ENCODE measurements at regions not wholly inside any gene's neighbourhood (a gene's known extent, or its start where the extent isn't known, plus 50 kb on each side); places are given as distances from the start of the nearest gene placed in this dataset.

- Histone ChIP-seq H3K9me3 (ENCODE audit: control insufficient read depth, insufficient read depth, low read length) (peaks cover 6% of the 10 kb centered on the region; the same call in 1 of the 2 replicates), H3K4me2 (ENCODE audit: low read length) (no peak overlapping the region), H3K36me3 (ENCODE audit: control insufficient read depth, low read length) (no peaks in the 10 kb centered on the region), H3K79me2 (ENCODE audit: control insufficient read depth, low read length) (no peaks in the 10 kb centered on the region), H3K27ac (ENCODE audit: low read depth, low read length) (no peak overlapping the region), H3K9me2 (replicated peaks; ENCODE audit: control insufficient read depth, low read length) (no peaks in the 10 kb centered on the region), H3K4me3 (ENCODE audit: low read length) (no peak overlapping the region), H3F3A (ENCODE audit: control insufficient read depth, insufficient read depth) (no peaks in the 10 kb centered on the region), H3K27me3 (ENCODE audit: control insufficient read depth, low read length) (no peaks in the 10 kb centered on the region), H3K4me1 (ENCODE audit: control insufficient read depth, low read length) (no peaks in the 10 kb centered on the region), H4K20me1 (ENCODE audit: control insufficient read depth, insufficient read depth, low read depth, low read length) (no peaks in the 10 kb centered on the region)
- TF ChIP-seq CTCF (IDR thresholded peaks at IDR 0.05; ENCODE audit: low read depth, low read length, poor library complexity, severe bottlenecking) (peak; percentile 66), EZH2phosphoT487 (IDR thresholded peaks at IDR 0.05; ENCODE audit: borderline replicate concordance, low read length) (no peak)
These were observed 318.1 kb downstream of the AEBP2 start for GRCh38 chr12:19757317-19757877.

DNA sequence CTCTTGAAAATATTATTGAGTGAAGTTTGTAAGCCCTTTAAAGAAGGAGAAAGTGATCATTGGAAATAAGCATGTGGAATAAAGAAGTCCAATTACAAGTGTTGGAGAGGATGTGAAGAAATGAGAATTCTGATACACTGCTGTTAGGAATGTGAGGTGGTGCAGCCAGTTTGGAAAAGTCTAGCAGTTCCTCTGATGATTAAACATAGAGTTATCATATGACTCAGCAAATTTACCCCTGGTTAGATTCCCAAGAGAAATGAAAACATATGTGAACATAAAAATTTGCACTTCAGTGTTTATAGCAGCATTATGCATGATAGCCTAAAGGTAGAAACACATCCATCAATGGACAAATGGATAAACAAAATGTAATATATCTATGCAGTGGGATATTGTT lies 319.9 kb downstream of the AEBP2 start:
- Histone ChIP-seq H3F3A (ENCODE audit: control insufficient read depth, insufficient read depth) (no peaks in the 10 kb centered on the region), H3K27ac (ENCODE audit: low read depth, low read length) (no peak overlapping the region), H3K4me3 (ENCODE audit: low read length) (no peak overlapping the region), H3K4me2 (ENCODE audit: low read length) (no peak overlapping the region), H3K36me3 (ENCODE audit: control insufficient read depth, low read length) (no peaks in the 10 kb centered on the region), H3K27me3 (ENCODE audit: control insufficient read depth, low read length) (no peaks in the 10 kb centered on the region), H3K9me2 (replicated peaks; ENCODE audit: control insufficient read depth, low read length) (no peaks in the 10 kb centered on the region), H3K79me2 (ENCODE audit: control insufficient read depth, low read length) (no peaks in the 10 kb centered on the region), H4K20me1 (ENCODE audit: control insufficient read depth, insufficient read depth, low read depth, low read length) (no peaks in the 10 kb centered on the region), H3K4me1 (ENCODE audit: control insufficient read depth, low read length) (no peaks in the 10 kb centered on the region), H3K9me3 (ENCODE audit: control insufficient read depth, insufficient read depth, low read length) (no peaks in the 10 kb centered on the region)
- TF ChIP-seq EZH2phosphoT487 (IDR thresholded peaks at IDR 0.05; ENCODE audit: borderline replicate concordance, low read length) (no peak), CTCF (IDR thresholded peaks at IDR 0.05; ENCODE audit: low read depth, low read length, poor library complexity, severe bottlenecking) (no peak)

DNA sequence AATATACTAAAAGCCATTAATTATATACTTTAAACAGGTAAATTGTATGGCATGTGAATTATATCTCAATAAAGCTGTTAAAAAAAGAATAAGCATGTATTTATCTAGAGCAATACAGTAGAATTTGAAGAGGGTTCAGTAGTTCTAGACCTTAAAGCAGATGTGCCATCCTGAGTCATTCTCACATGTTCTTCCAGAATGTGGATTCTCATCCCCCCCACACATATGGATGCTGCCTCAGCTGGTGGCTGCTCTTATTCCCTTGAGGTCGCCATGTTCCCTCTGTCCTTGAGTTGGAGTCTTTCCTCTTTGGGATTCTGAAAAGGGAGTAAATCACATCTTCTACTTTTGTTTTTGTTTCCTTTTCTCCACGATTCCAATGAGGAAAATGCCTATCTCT lies 321.3 kb downstream of the AEBP2 start:
- Histone ChIP-seq H3K4me3 (ENCODE audit: low read length) (no peak overlapping the region), H3K9me3 (ENCODE audit: control insufficient read depth, insufficient read depth, low read length) (no peaks in the 10 kb centered on the region), H3K27ac (ENCODE audit: low read depth, low read length) (no peak overlapping the region), H3K9me2 (replicated peaks; ENCODE audit: control insufficient read depth, low read length) (no peaks in the 10 kb centered on the region), H3K4me1 (ENCODE audit: control insufficient read depth, low read length) (no peaks in the 10 kb centered on the region), H4K20me1 (ENCODE audit: control insufficient read depth, insufficient read depth, low read depth, low read length) (no peaks in the 10 kb centered on the region), H3K79me2 (ENCODE audit: control insufficient read depth, low read length) (no peaks in the 10 kb centered on the region), H3K4me2 (ENCODE audit: low read length) (no peak overlapping the region), H3F3A (ENCODE audit: control insufficient read depth, insufficient read depth) (no peaks in the 10 kb centered on the region), H3K27me3 (ENCODE audit: control insufficient read depth, low read length) (no peaks in the 10 kb centered on the region), H3K36me3 (ENCODE audit: control insufficient read depth, low read length) (no peaks in the 10 kb centered on the region)
- TF ChIP-seq EZH2phosphoT487 (IDR thresholded peaks at IDR 0.05; ENCODE audit: borderline replicate concordance, low read length) (no peak), CTCF (IDR thresholded peaks at IDR 0.05; ENCODE audit: low read depth, low read length, poor library complexity, severe bottlenecking) (no peak)
